Hepatocyte (in vitro differentiated cells): ENCODE measurements at regions not wholly inside any gene's neighbourhood (a gene's known extent, or its start where the extent isn't known, plus 50 kb on each side); places are given as distances from the start of the nearest gene placed in this dataset.
A peak's percentile ranks its signal among the peaks of the same experiment; 100 is the strongest.

Source experiments
- DNase-seq: peaks from one replicate; pipeline ENCODE4 v3.0.0-alpha.2; 2016; ENCODE audit warnings: low spot score
- H2AFZ ChIP-seq: fragments of 200-600 bp; sonication (generic); 2 replicates; pipeline ENCODE4 v1.6.0; 2016; ENCODE audit warnings: antibody characterized with exemption, mild to moderate bottlenecking
- H3K27ac ChIP-seq: fragments of 200-600 bp; sonication (generic); 2 replicates; pipeline ENCODE4 v1.5.1; 2016; ENCODE audit warnings: mild to moderate bottlenecking
- H3K27me3 ChIP-seq: fragments of 200-600 bp; sonication (generic); 2 replicates; pipeline ENCODE4 v1.6.1; 2016
- H3K36me3 ChIP-seq: fragments of 200-600 bp; sonication (generic); replicated peaks from 2 replicates; pipeline ENCODE4 v1.5.1; 2016; ENCODE audit warnings: low read depth; ENCODE audit not compliant: insufficient read depth
- H3K4me1 ChIP-seq: fragments of 200-600 bp; sonication (generic); 2 replicates; pipeline ENCODE4 v1.5.1; 2016; ENCODE audit warnings: mild to moderate bottlenecking, moderate library complexity; ENCODE audit not compliant: insufficient read depth
- H3K4me2 ChIP-seq: fragments of 200-600 bp; sonication (generic); 2 replicates; pipeline ENCODE4 v1.6.0; 2016
- H3K4me3 ChIP-seq: fragments of 200-600 bp; sonication (generic); 2 replicates; pipeline ENCODE4 v1.5.1; 2016; ENCODE audit warnings: mild to moderate bottlenecking
- H3K79me2 ChIP-seq: fragments of 200-600 bp; sonication (generic); 2 replicates; pipeline ENCODE4 v1.6.0; 2017; ENCODE audit warnings: mild to moderate bottlenecking
- H3K9me2 ChIP-seq: fragments of 200-600 bp; sonication (generic); replicated peaks from 2 replicates; pipeline ENCODE4 v1.6.0; 2017; ENCODE audit warnings: mild to moderate bottlenecking; ENCODE audit not compliant: insufficient read depth
- H3K9me3 ChIP-seq: fragments of 200-600 bp; sonication (generic); 2 replicates; pipeline ENCODE4 v1.5.1; 2016; ENCODE audit warnings: low read depth, mild to moderate bottlenecking
- H4K20me1 ChIP-seq: fragments of 200-600 bp; sonication (generic); 2 replicates; pipeline ENCODE4 v1.6.0; 2016; ENCODE audit warnings: mild to moderate bottlenecking; ENCODE audit not compliant: insufficient read depth, poor library complexity, severe bottlenecking
- CTCF ChIP-seq: fragments of 200-600 bp; sonication (generic); IDR thresholded peaks from 2 replicates; pipeline ENCODE4 v1.5.1; 2016; ENCODE audit warnings: antibody characterized with exemption, mild to moderate bottlenecking; ENCODE audit not compliant: poor library complexity
- EZH2 ChIP-seq: fragments of 200-600 bp; sonication (generic); IDR thresholded peaks from 2 replicates; pipeline ENCODE4 v1.6.1; 2016; ENCODE audit warnings: antibody characterized with exemption, mild to moderate bottlenecking, borderline replicate concordance
- EZH2phosphoT487 ChIP-seq: fragments of 200-600 bp; sonication (generic); IDR thresholded peaks from one replicate; pipeline ENCODE4 v1.6.1; 2018; ENCODE audit warnings: antibody characterized with exemption, mild to moderate bottlenecking, low read depth, moderate library complexity; ENCODE audit not compliant: unreplicated experiment, severe bottlenecking
- WGBS: methylation state at CpG from one replicate; pipeline ENCODE4 v1.1.6; 2016; ENCODE audit warnings: low lambda C conversion rate; ENCODE audit errors: missing lambda C conversion rate; 5-methylcytosine and 5-hydroxymethylcytosine counted together

DNA sequence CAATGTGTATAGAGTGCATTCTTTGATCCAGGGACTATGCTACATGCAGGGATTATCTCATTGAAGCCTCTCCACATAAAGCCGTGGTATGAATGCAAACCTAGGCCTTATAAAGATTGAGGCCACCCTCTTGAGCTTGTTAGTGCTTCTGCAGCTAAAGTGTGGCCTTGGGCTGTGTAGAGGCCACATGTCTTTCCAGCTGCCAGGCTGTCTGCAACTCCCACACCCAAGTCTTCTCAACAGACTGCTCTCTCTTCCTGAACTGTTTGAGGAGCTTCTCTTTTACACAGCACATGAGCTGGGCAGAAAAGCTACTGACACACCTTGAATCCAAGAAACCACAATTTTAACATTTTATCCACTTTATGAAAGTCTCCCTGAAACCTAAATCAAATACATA lies 119.2 kb upstream of the MEX3C start:
- no peak overlapping the region for H3K4me2 ChIP-seq
- H3K9me2 ChIP-seq = no peaks in the 10 kb centered on the region
- no peak overlapping the region for H3K27ac ChIP-seq
- H2AFZ ChIP-seq = no peak overlapping the region
- no peaks in the 10 kb centered on the region for H3K79me2 ChIP-seq
- no peaks in the 10 kb centered on the region for H3K36me3 ChIP-seq
- H3K9me3 ChIP-seq = no peaks in the 10 kb centered on the region
- no peaks in the 10 kb centered on the region for H3K27me3 ChIP-seq
- H4K20me1 ChIP-seq = no peaks in the 10 kb centered on the region
- DNase-seq = no peak
- 77% methylated on average over 1 of the region's 1 CpG for WGBS
- H3K4me3 ChIP-seq = no peak overlapping the region
- TF ChIP-seq EZH2phosphoT487 (no peak), EZH2 (no peak), CTCF (no peak)
- peaks cover 15% of the 10 kb centered on the region for H3K4me1 ChIP-seq

DNA sequence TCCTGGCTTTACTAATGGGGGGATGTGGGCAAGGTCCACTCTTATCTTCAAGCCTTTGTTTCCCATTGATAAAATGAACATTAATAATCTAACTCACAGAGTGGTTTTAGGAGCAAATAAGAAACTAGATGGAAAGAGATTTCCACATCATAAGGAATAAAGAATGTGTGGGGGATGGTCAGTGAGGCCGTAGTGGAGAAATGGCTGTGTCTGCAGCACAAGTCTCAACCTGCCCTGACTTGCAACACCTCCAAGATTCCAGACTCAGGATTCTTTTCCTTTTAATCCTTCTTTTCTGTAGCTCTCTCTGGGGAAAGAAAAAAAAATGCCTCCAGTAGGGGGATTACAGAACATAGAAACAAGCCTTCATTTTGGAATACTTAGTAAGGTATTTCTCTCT lies 124.2 kb upstream of the MEX3C start:
- Histone ChIP-seq H3K36me3 (no peaks in the 10 kb centered on the region), H3K4me3 (no peak overlapping the region), H3K79me2 (no peaks in the 10 kb centered on the region), H3K9me3 (no peaks in the 10 kb centered on the region), H3K4me2 (peak overlapping the region; percentile 4), H3K4me1 (peaks cover 5% of the 10 kb centered on the region), H3K27ac (peak overlapping the region; percentile 54), H3K9me2 (no peaks in the 10 kb centered on the region), H2AFZ (no peak overlapping the region), H3K27me3 (no peaks in the 10 kb centered on the region), H4K20me1 (no peaks in the 10 kb centered on the region)
- peak; percentile 47 for DNase-seq
- 26% methylated on average over 1 of the region's 1 CpG for WGBS
- TF ChIP-seq CTCF (no peak), EZH2 (no peak), EZH2phosphoT487 (no peak)

- H4K20me1 ChIP-seq = no peaks in the 10 kb centered on the region
- H3K79me2 ChIP-seq = no peaks in the 10 kb centered on the region
Observed at GRCh38 chr18:51323961-51324360, 126.5 kb upstream of the MEX3C start.

More at GRCh38 chr18:51323961-51324360, 126.5 kb upstream of the MEX3C start:
- H3K27me3 ChIP-seq = no peaks in the 10 kb centered on the region
- TF ChIP-seq CTCF (no peak), EZH2phosphoT487 (no peak), EZH2 (no peak)
- H3K9me2 ChIP-seq = no peaks in the 10 kb centered on the region
- H3K27ac ChIP-seq = no peak overlapping the region
- no peaks in the 10 kb centered on the region for H3K36me3 ChIP-seq
- 77% methylated on average over 4 of the region's 4 CpGs for WGBS
- no peak overlapping the region for H2AFZ ChIP-seq
- no peak overlapping the region for H3K4me3 ChIP-seq
- no peaks in the 10 kb centered on the region for H3K9me3 ChIP-seq
- peaks cover 5% of the 10 kb centered on the region for H3K4me1 ChIP-seq
- H3K4me2 ChIP-seq = no peak overlapping the region
- DNase-seq = no peak
